PC-9 (cell line): ENCODE measurements at regions not wholly inside any gene's neighbourhood (a gene's known extent, or its start where the extent isn't known, plus 50 kb on each side); places are given as distances from the start of the nearest gene placed in this dataset.

Experiments used
- BruUV-seq: library from RNA; stranded (reverse); fragments of 400-500 nt; replicated peaks from 2 replicates; lab custom pipeline; 2021; lab: Mats Ljungman, UMichigan
- CTCF ChIA-PET: fragments of 300-600 bp; sonication (Branson Sonifier 250); formaldehyde crosslinking; loops from one replicate; lab custom pipeline; 2022; ENCODE audit warnings: antibody characterized with exemption; lab: Charles Lee
- POLR2A ChIA-PET: fragments of 300-600 bp; sonication (Branson Sonifier 250); formaldehyde crosslinking; loops from one replicate; lab custom pipeline; 2022; ENCODE audit warnings: antibody characterized with exemption; ENCODE audit not compliant: unreplicated experiment; lab: Charles Lee
- DNase-seq, 2 experiments: peaks; one replicate each; pipeline versions ENCODE4 v3.0.0 to v3.0.0-alpha.2; 2015 to 2022; ENCODE audit warnings: mixed read lengths in 1 of 2
- H2AFZ ChIP-seq: fragments of 200-600 bp; sonication (generic); 2 replicates; pipeline ENCODE4 v1.8.1; 2017; ENCODE audit warnings: antibody characterized with exemption
- H3F3A ChIP-seq: fragments of 200-600 bp; sonication (generic); 2 replicates; pipeline ENCODE4 v1.8.1; 2017; ENCODE audit warnings: antibody characterized with exemption, mild to moderate bottlenecking, low read depth; ENCODE audit not compliant: insufficient read depth
- H3K27ac ChIP-seq: fragments of 200-600 bp; sonication (generic); 2 replicates; pipeline ENCODE4 v1.6.1; 2016; ENCODE audit warnings: mixed run types
- H3K27me3 ChIP-seq: fragments of 200-600 bp; sonication (generic); 2 replicates; pipeline ENCODE4 v1.6.1; 2016; ENCODE audit warnings: low read depth, mixed run types; ENCODE audit not compliant: insufficient read depth
- H3K36me3 ChIP-seq: fragments of 200-600 bp; sonication (generic); 2 replicates; pipeline ENCODE4 v1.6.1; 2016; ENCODE audit warnings: low read depth, mixed run types
- H3K4me1 ChIP-seq: fragments of 200-600 bp; sonication (generic); replicated peaks from 2 replicates; pipeline ENCODE4 v1.6.1; 2016; ENCODE audit warnings: mixed run types; ENCODE audit not compliant: insufficient read depth
- H3K4me2 ChIP-seq: fragments of 200-600 bp; sonication (generic); 2 replicates; pipeline ENCODE4 v1.6.1; 2017; ENCODE audit warnings: mixed run types
- H3K4me3 ChIP-seq: fragments of 200-600 bp; sonication (generic); 2 replicates; pipeline ENCODE4 v1.6.1; 2016; ENCODE audit warnings: mixed run types
- H3K79me2 ChIP-seq: fragments of 200-600 bp; sonication (generic); 2 replicates; pipeline ENCODE4 v1.6.1; 2017; ENCODE audit warnings: low read depth, mixed run types
- H3K9me2 ChIP-seq: fragments of 200-600 bp; sonication (generic); 2 replicates; pipeline ENCODE4 v1.8.1; 2017; ENCODE audit warnings: mild to moderate bottlenecking; ENCODE audit not compliant: insufficient read depth
- H3K9me3 ChIP-seq: fragments of 200-600 bp; sonication (generic); 2 replicates; pipeline ENCODE4 v1.8.1; 2016; ENCODE audit warnings: low read depth; ENCODE audit not compliant: insufficient read depth
- H4K20me1 ChIP-seq: fragments of 200-600 bp; sonication (generic); 2 replicates; pipeline ENCODE4 v1.8.1; 2017; ENCODE audit not compliant: insufficient read depth
- EZH2 ChIP-seq: fragments of 200-600 bp; sonication (generic); IDR thresholded peaks from 2 replicates; pipeline ENCODE4 v1.8.0; 2017; ENCODE audit warnings: antibody characterized with exemption, low read depth
- intact Hi-C: fragments of 100-400 bp; cut with micrococcal nuclease; formaldehyde crosslinking; loops from one replicate; pipeline ENCODE4 v1.10.0; 2022; ENCODE audit not compliant: unreplicated experiment
- TF ChIP-seq, protein P1 (sequence below): fragments of 200-600 bp; sonication (generic); conservative IDR thresholded peaks from 2 replicates; pipeline ENCODE4 v1.6.1; 2017; ENCODE audit warnings: mixed run types, antibody characterized with exemption, mild to moderate bottlenecking, moderate library complexity

DNA sequence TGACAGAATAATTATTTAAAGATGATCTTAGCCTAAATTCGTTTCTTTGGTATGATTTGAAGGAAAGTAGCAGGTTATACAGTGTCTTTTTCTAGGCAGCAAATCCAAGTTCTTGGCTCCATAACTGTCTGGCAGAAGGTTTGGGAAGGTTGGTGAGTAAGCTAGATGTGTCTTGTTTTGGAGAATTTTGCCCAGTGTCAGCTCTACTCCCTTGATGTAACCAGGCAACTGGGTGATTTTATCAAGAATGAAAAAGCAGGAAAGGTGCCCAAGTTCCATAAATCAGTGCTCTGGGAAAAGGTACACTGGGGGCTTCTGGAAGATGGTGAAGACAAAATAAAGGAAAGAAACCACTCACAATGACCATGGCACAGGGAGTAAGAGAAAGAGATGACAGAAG, 71.5 kb upstream of the USP47 start:
- ChIA-PET POLR2A (no interaction called here), CTCF (no interaction called here)
- no peak for TF ChIP-seq EZH2
- TF ChIP-seq, protein P1, sequence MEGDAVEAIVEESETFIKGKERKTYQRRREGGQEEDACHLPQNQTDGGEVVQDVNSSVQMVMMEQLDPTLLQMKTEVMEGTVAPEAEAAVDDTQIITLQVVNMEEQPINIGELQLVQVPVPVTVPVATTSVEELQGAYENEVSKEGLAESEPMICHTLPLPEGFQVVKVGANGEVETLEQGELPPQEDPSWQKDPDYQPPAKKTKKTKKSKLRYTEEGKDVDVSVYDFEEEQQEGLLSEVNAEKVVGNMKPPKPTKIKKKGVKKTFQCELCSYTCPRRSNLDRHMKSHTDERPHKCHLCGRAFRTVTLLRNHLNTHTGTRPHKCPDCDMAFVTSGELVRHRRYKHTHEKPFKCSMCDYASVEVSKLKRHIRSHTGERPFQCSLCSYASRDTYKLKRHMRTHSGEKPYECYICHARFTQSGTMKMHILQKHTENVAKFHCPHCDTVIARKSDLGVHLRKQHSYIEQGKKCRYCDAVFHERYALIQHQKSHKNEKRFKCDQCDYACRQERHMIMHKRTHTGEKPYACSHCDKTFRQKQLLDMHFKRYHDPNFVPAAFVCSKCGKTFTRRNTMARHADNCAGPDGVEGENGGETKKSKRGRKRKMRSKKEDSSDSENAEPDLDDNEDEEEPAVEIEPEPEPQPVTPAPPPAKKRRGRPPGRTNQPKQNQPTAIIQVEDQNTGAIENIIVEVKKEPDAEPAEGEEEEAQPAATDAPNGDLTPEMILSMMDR, result no peak
- intact Hi-C loops, result no loop called here
- H3F3A ChIP-seq, result no peaks in the 10 kb centered on the region
- no TSS peak for BruUV-seq
- no peaks in the 10 kb centered on the region for H3K9me2 ChIP-seq
- no peaks in the 10 kb centered on the region for H3K36me3 ChIP-seq
- H3K4me2 ChIP-seq, result no peak overlapping the region
- H3K4me3 ChIP-seq, result no peak overlapping the region
- H3K27ac ChIP-seq, result no peak overlapping the region
- no peak overlapping the region for H2AFZ ChIP-seq
- H3K9me3 ChIP-seq, result no peaks in the 10 kb centered on the region
- peaks cover 42% of the 10 kb centered on the region for H3K27me3 ChIP-seq
- H3K4me1 ChIP-seq, result no peaks in the 10 kb centered on the region
- no peaks in the 10 kb centered on the region for H4K20me1 ChIP-seq
- no peaks in the 10 kb centered on the region for H3K79me2 ChIP-seq
- no peak for DNase-seq

DNA sequence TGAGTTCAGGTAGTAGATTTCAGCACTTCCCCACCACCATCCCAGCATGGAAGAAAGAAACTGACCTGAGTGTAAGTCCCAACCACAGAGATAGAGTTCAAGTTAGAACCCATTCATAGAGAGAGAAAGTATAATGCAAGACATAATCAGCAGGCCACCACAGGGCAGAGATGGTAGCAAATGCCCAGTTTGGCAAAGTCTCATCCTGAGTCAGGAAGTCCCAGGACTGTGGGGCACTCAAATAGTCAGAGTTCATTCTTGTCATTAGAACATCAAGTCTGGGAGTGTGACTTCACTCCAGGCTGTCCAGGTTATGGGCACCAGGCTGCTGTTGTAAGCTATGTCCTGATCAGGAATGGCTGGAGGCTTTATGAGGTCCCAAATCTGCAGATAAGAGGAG, 72.0 kb upstream of the USP47 start:
- Histone ChIP-seq H2AFZ (no peak overlapping the region), H3K27me3 (peaks cover 43% of the 10 kb centered on the region), H3K9me3 (no peaks in the 10 kb centered on the region), H3K27ac (no peak overlapping the region), H3K79me2 (no peaks in the 10 kb centered on the region), H3K4me2 (no peak overlapping the region), H3K9me2 (no peaks in the 10 kb centered on the region), H3F3A (no peaks in the 10 kb centered on the region), H3K36me3 (no peaks in the 10 kb centered on the region), H4K20me1 (no peaks in the 10 kb centered on the region), H3K4me3 (no peak overlapping the region), H3K4me1 (no peaks in the 10 kb centered on the region)
- ChIA-PET CTCF (no interaction called here), POLR2A (no interaction called here)
- DNase-seq, result no peak
- TF ChIP-seq, protein P1, result no peak
- TF ChIP-seq EZH2, result no peak
- BruUV-seq, result no TSS peak
- intact Hi-C loops, result no loop called here

DNA sequence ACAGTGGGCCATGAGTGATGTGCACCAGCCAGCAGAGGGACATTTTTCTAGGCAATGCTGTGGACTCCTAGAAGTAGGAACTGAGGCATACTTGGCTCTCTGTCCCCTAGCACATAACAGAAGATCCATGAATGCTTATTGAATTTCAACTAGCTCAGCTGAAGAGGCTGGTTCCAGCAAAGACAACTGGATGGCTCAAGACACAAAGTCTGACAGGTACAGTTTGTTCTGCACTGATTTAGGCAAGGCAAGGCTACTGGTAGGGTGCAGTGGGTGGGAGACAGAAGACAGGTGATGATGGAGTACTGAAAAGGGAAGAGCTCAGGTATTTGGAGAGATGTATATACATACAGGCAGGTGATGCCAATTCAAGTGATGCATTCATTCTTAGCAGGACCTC, 72.4 kb upstream of the USP47 start:
- POLR2A ChIA-PET, result no interaction called here
- H4K20me1 ChIP-seq, result no peaks in the 10 kb centered on the region
- H3F3A ChIP-seq, result no peaks in the 10 kb centered on the region
- TF ChIP-seq EZH2, result no peak
- TF ChIP-seq, protein P1, result no peak
- no peaks in the 10 kb centered on the region for H3K9me3 ChIP-seq
- peaks cover 43% of the 10 kb centered on the region for H3K27me3 ChIP-seq
- no peak overlapping the region for H3K27ac ChIP-seq
- no peaks in the 10 kb centered on the region for H3K79me2 ChIP-seq
- H3K4me3 ChIP-seq, result no peak overlapping the region
- DNase-seq, result no peak
- BruUV-seq, result no TSS peak
- no peak overlapping the region for H2AFZ ChIP-seq
- intact Hi-C loops, result no loop called here
- H3K36me3 ChIP-seq, result no peaks in the 10 kb centered on the region
- CTCF ChIA-PET, result no interaction called here
- H3K4me2 ChIP-seq, result no peak overlapping the region
- no peaks in the 10 kb centered on the region for H3K4me1 ChIP-seq
- H3K9me2 ChIP-seq, result no peaks in the 10 kb centered on the region
